GM18498 (cell line): ENCODE measurements at regions not wholly inside any gene's neighbourhood (a gene's known extent, or its start where the extent isn't known, plus 50 kb on each side); places are given as distances from the start of the nearest gene placed in this dataset.

ENCODE experiments used
- ATAC-seq: cut with Tn5 transposase; IDR thresholded peaks from one replicate; pipeline ENCODE4 v1.9.1; 2021; ENCODE audit warnings: mild to moderate bottlenecking, moderate library complexity; ENCODE audit not compliant: unreplicated experiment

GRCh38 chr2:153109793-153110192 lies 368.8 kb downstream of the RPRM start:
- ATAC-seq = no peak

GRCh38 chr2:153106802-153107477 lies 371.6 kb downstream of the RPRM start:
- peak; percentile 61 for ATAC-seq

GRCh38 chr2:153105829-153106578 lies 372.6 kb downstream of the RPRM start:
- ATAC-seq = no peak

GRCh38 chr2:153101187-153101586 lies 377.4 kb downstream of the RPRM start:
- no peak for ATAC-seq

GRCh38 chr2:153100151-153100550 lies 378.4 kb downstream of the RPRM start:
- no peak for ATAC-seq

- ATAC-seq = no peak
These were observed 379.7 kb downstream of the ARL6IP6 start for GRCh38 chr2:153098073-153098472.

GRCh38 chr2:153096272-153096671 lies 377.9 kb downstream of the ARL6IP6 start:
- ATAC-seq = no peak

- no peak for ATAC-seq
These were observed 372.9 kb downstream of the ARL6IP6 start for GRCh38 chr2:153091344-153091743.

GRCh38 chr2:153079315-153079714 lies 360.9 kb downstream of the ARL6IP6 start:
- no peak for ATAC-seq

- no peak for ATAC-seq
These were observed 358.9 kb downstream of the ARL6IP6 start for GRCh38 chr2:153077311-153077710.

GRCh38 chr2:153074207-153074606 lies 355.8 kb downstream of the ARL6IP6 start:
- no peak for ATAC-seq

GRCh38 chr2:153072813-153073212 lies 354.4 kb downstream of the ARL6IP6 start:
- no peak for ATAC-seq

GRCh38 chr2:153072077-153072476 lies 353.7 kb downstream of the ARL6IP6 start:
- ATAC-seq = no peak

GRCh38 chr2:153071090-153071489 lies 352.7 kb downstream of the ARL6IP6 start:
- no peak for ATAC-seq

- no peak for ATAC-seq
These were observed 350.5 kb downstream of the ARL6IP6 start for GRCh38 chr2:153068915-153069314.

GRCh38 chr2:153068052-153068451 lies 349.6 kb downstream of the ARL6IP6 start:
- ATAC-seq = no peak

- no peak for ATAC-seq
These were observed 341.1 kb downstream of the ARL6IP6 start for GRCh38 chr2:153059338-153060052.

GRCh38 chr2:153057743-153058142 lies 339.3 kb downstream of the ARL6IP6 start:
- no peak for ATAC-seq

- no peak for ATAC-seq
These were observed 336.8 kb downstream of the ARL6IP6 start for GRCh38 chr2:153055182-153055581.

- no peak for ATAC-seq
These were observed 334.6 kb downstream of the ARL6IP6 start for GRCh38 chr2:153052807-153053559.

GRCh38 chr2:153047220-153047619 lies 328.8 kb downstream of the ARL6IP6 start:
- ATAC-seq = no peak
